ENCODE measurements at regions not wholly inside any gene's neighbourhood (a gene's known extent, or its start where the extent isn't known, plus 50 kb on each side); places are given as distances from the start of the nearest gene placed in this dataset.

GRCh38 chr20:1803932-1804501, 91.2 kb upstream of the SIRPA start:
- Histone ChIP-seq H3K27ac (ENCODE audit: low read length) (no peak overlapping the region), H2AFZ (ENCODE audit: low read depth, low read length) (peak overlapping the region; percentile 52), H3K36me3 (replicated peaks; ENCODE audit: low read depth, low read length) (no peaks in the 10 kb centered on the region), H3K9ac (ENCODE audit: low read length) (peak overlapping the region; percentile 66), H3K79me2 (ENCODE audit: low read length) (no peaks in the 10 kb centered on the region), H3K27me3 (ENCODE audit: low read depth, low read length) (peaks cover 60% of the 10 kb centered on the region), H3K4me2 (ENCODE audit: low read length) (peak overlapping the region; percentile 92), H3K9me3 (ENCODE audit: insufficient read depth, low read length) (no peaks in the 10 kb centered on the region), H3K4me3 (ENCODE audit: low read length) (peak overlapping the region; percentile 76), H4K20me1 (ENCODE audit: insufficient read depth, low read length) (no peaks in the 10 kb centered on the region), H3K4me1 (ENCODE audit: low read length) (peaks cover 31% of the 10 kb centered on the region)
- no peak for TF ChIP-seq EZH2phosphoT487 (IDR thresholded peaks at IDR 0.05; ENCODE audit: low read depth)
- TF ChIP-seq CTCF (IDR thresholded peaks at IDR 0.05; ENCODE audit: low read depth, low read length): no peak

GRCh38 chr20:1803061-1803931, 91.9 kb upstream of the SIRPA start:
- TF ChIP-seq EZH2phosphoT487 (IDR thresholded peaks at IDR 0.05; ENCODE audit: low read depth): no peak
- TF ChIP-seq CTCF (IDR thresholded peaks at IDR 0.05; ENCODE audit: low read depth, low read length): no peak
- Histone ChIP-seq H3K4me2 (ENCODE audit: low read length) (peak overlapping the region; percentile 92), H3K9ac (ENCODE audit: low read length) (peak overlapping the region; percentile 66)

GRCh38 chr20:1802385-1803060, 92.7 kb upstream of the SIRPA start:
- H3K4me2 ChIP-seq (ENCODE audit: low read length): peak overlapping the region; percentile 92
- H3K9ac ChIP-seq (ENCODE audit: low read length): peak overlapping the region; percentile 66
- peaks cover 58% of the 10 kb centered on the region for H3K27me3 ChIP-seq (ENCODE audit: low read depth, low read length)
- peaks cover 21% of the 10 kb centered on the region for H3K4me1 ChIP-seq (ENCODE audit: low read length)
- peak overlapping the region; percentile 76 for H3K4me3 ChIP-seq (ENCODE audit: low read length)
- no peaks in the 10 kb centered on the region for H3K9me3 ChIP-seq (ENCODE audit: insufficient read depth, low read length)
- H3K27ac ChIP-seq (ENCODE audit: low read length): no peak overlapping the region
- peak; percentile 97 for TF ChIP-seq CTCF (IDR thresholded peaks at IDR 0.05; ENCODE audit: low read depth, low read length)
- TF ChIP-seq EZH2phosphoT487 (IDR thresholded peaks at IDR 0.05; ENCODE audit: low read depth): no peak
- H2AFZ ChIP-seq (ENCODE audit: low read depth, low read length): peak overlapping the region; percentile 52; the same call in 1 of the 2 replicates
- H3K79me2 ChIP-seq (ENCODE audit: low read length): no peaks in the 10 kb centered on the region
- H4K20me1 ChIP-seq (ENCODE audit: insufficient read depth, low read length): no peaks in the 10 kb centered on the region
- no peaks in the 10 kb centered on the region for H3K36me3 ChIP-seq (replicated peaks; ENCODE audit: low read depth, low read length)

More at GRCh38 chr20:1803061-1803931, 91.9 kb upstream of the SIRPA start:
- H4K20me1 ChIP-seq (ENCODE audit: insufficient read depth, low read length): no peaks in the 10 kb centered on the region
- H2AFZ ChIP-seq (ENCODE audit: low read depth, low read length): peak overlapping the region; percentile 52
- no peaks in the 10 kb centered on the region for H3K9me3 ChIP-seq (ENCODE audit: insufficient read depth, low read length)
- no peaks in the 10 kb centered on the region for H3K36me3 ChIP-seq (replicated peaks; ENCODE audit: low read depth, low read length)
- peaks cover 24% of the 10 kb centered on the region for H3K4me1 ChIP-seq (ENCODE audit: low read length)
- H3K27ac ChIP-seq (ENCODE audit: low read length): no peak overlapping the region
- H3K4me3 ChIP-seq (ENCODE audit: low read length): peak overlapping the region; percentile 76
- H3K27me3 ChIP-seq (ENCODE audit: low read depth, low read length): peaks cover 62% of the 10 kb centered on the region
- H3K79me2 ChIP-seq (ENCODE audit: low read length): no peaks in the 10 kb centered on the region

- Histone ChIP-seq H3K4me2 (ENCODE audit: low read length) (peak overlapping the region; percentile 92), H2AFZ (ENCODE audit: low read depth, low read length) (no peak overlapping the region), H3K4me3 (ENCODE audit: low read length) (peak overlapping the region; percentile 76)
Measured at GRCh38 chr20:1801929-1802306, 93.3 kb upstream of the SIRPA start.

More at GRCh38 chr20:1801929-1802306, 93.3 kb upstream of the SIRPA start:
- H3K4me1 ChIP-seq (ENCODE audit: low read length): peaks cover 21% of the 10 kb centered on the region
- no peak overlapping the region for H3K27ac ChIP-seq (ENCODE audit: low read length)
- no peaks in the 10 kb centered on the region for H4K20me1 ChIP-seq (ENCODE audit: insufficient read depth, low read length)
- H3K79me2 ChIP-seq (ENCODE audit: low read length): no peaks in the 10 kb centered on the region
- TF ChIP-seq CTCF (IDR thresholded peaks at IDR 0.05; ENCODE audit: low read depth, low read length) (no peak), EZH2phosphoT487 (IDR thresholded peaks at IDR 0.05; ENCODE audit: low read depth) (no peak)
- no peak overlapping the region for H3K9ac ChIP-seq (ENCODE audit: low read length)
- peaks cover 52% of the 10 kb centered on the region for H3K27me3 ChIP-seq (ENCODE audit: low read depth, low read length)
- H3K36me3 ChIP-seq (replicated peaks; ENCODE audit: low read depth, low read length): no peaks in the 10 kb centered on the region
- H3K9me3 ChIP-seq (ENCODE audit: insufficient read depth, low read length): no peaks in the 10 kb centered on the region
